ENCODE measurements at regions not wholly inside any gene's neighbourhood (a gene's known extent, or its start where the extent isn't known, plus 50 kb on each side); places are given as distances from the start of the nearest gene placed in this dataset.
"Not testable (repeated sequence)": the region's sequence is repeated elsewhere in the genome, so short reads cannot be mapped to it uniquely, and the experiment has no call there.

DNA sequence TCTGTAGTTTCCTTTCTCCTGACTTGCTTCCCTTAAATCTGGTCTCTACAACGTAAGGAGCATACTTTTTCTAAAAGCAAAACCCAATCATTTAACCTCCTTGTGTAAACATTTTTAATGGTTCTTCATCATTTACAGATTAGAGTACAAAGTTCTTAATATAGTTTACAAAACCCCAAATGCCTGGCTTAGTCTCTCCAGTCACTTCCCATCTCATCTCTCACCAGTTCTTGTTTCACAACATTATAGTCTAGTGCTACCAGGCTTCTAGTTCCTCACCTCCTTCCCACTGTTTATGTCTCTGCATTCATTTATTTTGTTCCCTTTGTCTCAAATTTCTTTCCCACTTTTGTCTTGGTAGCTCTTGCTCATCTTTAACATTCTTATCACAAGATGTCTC lies 168.4 kb downstream of the FASLG start:
- DNase-seq: no peak
- Histone ChIP-seq H3K4me3 (ENCODE audit: insufficient read depth, low read depth, low read length) (no peak overlapping the region), H3K27me3 (ENCODE audit: control insufficient read depth, insufficient read depth, low read length) (no peaks in the 10 kb centered on the region), H3K36me3 (replicated peaks; ENCODE audit: control insufficient read depth, insufficient read depth, low read length) (no peaks in the 10 kb centered on the region)

DNA sequence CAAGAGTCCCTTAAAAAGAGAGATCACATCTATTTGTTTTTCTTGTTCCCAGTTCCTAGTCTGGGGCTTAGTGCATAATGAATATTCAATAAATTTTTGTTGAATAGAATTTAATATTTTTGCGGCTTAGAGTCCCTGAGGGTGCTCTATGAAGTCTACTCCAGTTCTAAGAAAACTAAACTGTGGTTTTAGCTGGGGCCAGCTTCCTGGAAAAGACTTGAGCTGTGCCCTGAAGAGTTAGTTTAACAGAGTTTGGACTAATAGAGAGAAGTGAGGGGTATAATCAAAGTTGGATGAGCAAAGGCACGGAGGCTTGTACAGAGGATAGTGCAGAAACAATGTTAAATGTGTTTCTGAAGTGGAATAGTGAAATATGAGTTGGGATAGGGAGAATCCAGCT lies 168.9 kb downstream of the FASLG start:
- H3K27me3 ChIP-seq (ENCODE audit: control insufficient read depth, insufficient read depth, low read length): no peaks in the 10 kb centered on the region
- H3K36me3 ChIP-seq (replicated peaks; ENCODE audit: control insufficient read depth, insufficient read depth, low read length): no peaks in the 10 kb centered on the region
- DNase-seq: no peak
- H3K4me3 ChIP-seq (ENCODE audit: insufficient read depth, low read depth, low read length): no peak overlapping the region

DNA sequence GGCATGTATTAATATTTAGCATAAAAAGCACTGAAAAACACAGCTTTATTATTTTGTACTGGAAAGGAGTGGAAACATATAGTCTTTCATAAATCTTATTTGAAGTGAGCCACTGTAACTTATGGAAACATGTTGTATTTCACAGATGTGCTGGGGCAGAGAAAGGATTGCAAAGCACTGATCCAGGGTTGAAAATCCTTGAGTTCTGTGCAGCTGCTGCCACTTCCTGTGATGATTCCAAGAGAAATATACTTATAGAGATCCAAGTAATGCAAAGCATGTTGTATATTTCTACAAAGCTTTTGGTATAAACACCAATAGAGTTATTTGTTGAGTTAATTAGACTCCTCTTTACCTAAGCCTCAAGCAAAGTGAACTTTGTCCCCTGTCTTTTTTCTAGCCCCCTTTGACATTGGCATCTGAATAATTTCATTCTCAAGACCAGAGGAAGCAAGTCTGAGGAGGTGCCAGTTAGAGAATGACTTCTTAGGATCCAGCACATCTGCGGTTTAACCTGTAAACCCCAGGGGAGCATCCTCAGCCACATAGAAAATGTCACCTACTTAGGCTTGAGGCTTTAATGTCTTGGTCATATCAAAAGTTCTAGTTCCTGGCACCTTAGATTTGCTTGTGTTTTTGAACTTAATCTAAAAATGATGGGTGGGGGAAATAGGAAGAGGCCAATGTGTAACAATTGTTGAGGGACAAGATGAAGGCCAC lies 173.3 kb downstream of the FASLG start:
- no peaks in the 10 kb centered on the region for H3K27me3 ChIP-seq (ENCODE audit: control insufficient read depth, insufficient read depth, low read length)
- no peak for DNase-seq
- H3K36me3 ChIP-seq (replicated peaks; ENCODE audit: control insufficient read depth, insufficient read depth, low read length): no peaks in the 10 kb centered on the region
- H3K4me3 ChIP-seq (ENCODE audit: insufficient read depth, low read depth, low read length): no peak overlapping the region

DNA sequence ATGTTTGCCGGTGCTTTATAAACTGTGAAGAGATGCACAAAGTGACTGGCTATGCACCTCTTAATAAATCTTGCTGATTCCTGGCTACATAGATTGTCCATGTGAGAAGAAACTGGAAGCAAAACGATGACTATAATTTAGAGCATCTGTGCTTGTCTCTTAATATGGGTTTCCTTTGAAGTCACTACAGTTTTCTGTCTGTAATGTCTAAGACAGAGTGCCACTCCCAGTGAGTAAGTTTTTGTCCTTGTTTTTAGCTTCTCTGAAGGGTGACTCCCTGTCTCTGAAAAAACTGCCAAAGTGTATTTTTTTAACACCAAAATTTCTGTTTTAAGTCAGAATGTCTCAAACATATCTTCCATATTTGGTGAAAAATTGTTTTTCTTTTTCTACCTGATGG lies 175.1 kb downstream of the FASLG start:
- no peak for DNase-seq
- Histone ChIP-seq H3K27me3 (ENCODE audit: control insufficient read depth, insufficient read depth, low read length) (no peaks in the 10 kb centered on the region), H3K4me3 (ENCODE audit: insufficient read depth, low read depth, low read length) (no peak overlapping the region)

DNA sequence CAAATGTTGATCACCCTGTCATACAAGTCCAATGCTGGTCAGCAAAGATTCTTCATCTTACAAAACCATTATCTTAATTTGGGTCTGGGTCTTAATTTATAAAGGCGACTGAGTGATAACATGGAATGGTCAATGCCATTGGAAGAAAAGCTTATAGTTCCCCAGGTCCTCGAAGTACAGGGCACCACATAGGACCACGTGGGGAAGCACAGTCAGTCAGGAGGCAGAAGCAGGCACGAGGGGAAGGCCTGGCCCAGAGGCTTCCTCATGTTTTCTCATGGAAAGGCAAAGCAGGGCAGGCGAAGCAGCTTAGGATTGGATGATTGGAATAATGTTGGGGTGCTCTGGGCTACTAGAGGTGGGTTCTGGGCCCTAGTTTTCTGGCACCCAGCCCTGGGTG lies 175.7 kb downstream of the FASLG start:
- Histone ChIP-seq H3K27me3 (ENCODE audit: control insufficient read depth, insufficient read depth, low read length) (no peaks in the 10 kb centered on the region), H3K4me3 (ENCODE audit: insufficient read depth, low read depth, low read length) (no peak overlapping the region), H3K36me3 (replicated peaks; ENCODE audit: control insufficient read depth, insufficient read depth, low read length) (no peaks in the 10 kb centered on the region)
- DNase-seq: no peak

More for the DNA sequence above, 175.1 kb downstream of the FASLG start:
- no peaks in the 10 kb centered on the region for H3K36me3 ChIP-seq (replicated peaks; ENCODE audit: control insufficient read depth, insufficient read depth, low read length)

DNA sequence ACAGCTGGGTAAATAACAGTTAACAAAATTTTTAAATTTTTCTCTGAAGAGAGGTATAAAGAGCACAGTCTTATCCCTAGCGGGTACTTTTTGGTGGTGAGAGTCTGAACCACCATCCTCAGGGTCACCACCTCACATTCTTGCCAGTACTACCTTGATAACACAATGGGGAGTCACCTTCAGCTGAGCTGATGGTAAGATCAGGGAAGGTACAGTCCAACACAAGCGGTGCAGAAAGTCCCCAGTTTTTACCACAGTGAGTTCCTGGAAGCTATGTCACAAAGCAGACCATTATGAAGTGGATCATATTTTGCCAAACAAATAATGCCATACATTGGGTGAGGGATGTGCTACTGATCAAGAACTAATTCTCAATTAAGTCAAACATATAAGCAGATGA lies 176.9 kb downstream of the FASLG start:
- no peaks in the 10 kb centered on the region for H3K27me3 ChIP-seq (ENCODE audit: control insufficient read depth, insufficient read depth, low read length)
- H3K4me3 ChIP-seq (ENCODE audit: insufficient read depth, low read depth, low read length): no peak overlapping the region

DNA sequence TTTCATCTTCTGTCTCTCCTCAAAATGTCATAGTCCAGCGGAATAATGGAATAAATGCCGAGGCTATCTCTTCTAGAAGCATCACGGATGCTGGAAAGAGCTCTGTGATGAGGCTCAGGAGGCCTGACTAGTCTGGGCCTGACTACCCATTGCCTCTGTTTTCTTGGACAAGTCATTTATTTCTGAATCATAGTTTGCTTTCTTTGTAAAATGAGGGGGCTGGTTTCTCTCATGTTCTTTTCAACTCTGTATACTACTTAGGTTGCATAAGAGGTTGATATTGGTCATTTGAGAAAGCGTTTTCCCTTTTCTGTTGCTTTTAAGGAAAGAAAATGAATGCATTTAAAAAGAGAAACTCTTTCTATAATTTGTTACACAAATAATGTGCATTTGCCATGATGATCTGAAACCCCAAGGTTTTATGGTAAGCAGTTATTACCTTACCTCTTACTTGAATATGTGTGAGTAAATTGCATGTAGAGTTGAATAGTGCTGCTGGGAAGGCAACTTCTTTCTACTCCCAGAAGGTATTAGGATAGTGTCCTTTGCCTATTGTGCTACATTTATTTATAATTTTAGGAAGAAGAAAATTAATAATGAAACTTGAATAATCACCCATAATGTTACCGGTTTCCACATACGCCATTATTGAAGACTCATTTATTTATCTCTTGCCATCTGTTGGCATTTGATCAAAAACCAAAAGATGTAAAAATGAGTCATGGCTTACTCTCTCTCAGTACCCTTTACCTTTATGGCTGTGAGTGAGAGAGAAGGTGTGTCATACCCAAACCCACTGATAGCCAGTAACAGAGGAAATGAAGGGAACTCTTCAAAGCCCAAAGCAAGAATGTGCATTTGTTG lies 179.1 kb downstream of the FASLG start:
- Histone ChIP-seq H3K4me3 (ENCODE audit: insufficient read depth, low read depth, low read length) (no peak overlapping the region), H3K36me3 (replicated peaks; ENCODE audit: control insufficient read depth, insufficient read depth, low read length) (no peaks in the 10 kb centered on the region)
- DNase-seq: no peak

More for the DNA sequence above, 176.9 kb downstream of the FASLG start:
- no peaks in the 10 kb centered on the region for H3K36me3 ChIP-seq (replicated peaks; ENCODE audit: control insufficient read depth, insufficient read depth, low read length)
- DNase-seq: no peak

DNA sequence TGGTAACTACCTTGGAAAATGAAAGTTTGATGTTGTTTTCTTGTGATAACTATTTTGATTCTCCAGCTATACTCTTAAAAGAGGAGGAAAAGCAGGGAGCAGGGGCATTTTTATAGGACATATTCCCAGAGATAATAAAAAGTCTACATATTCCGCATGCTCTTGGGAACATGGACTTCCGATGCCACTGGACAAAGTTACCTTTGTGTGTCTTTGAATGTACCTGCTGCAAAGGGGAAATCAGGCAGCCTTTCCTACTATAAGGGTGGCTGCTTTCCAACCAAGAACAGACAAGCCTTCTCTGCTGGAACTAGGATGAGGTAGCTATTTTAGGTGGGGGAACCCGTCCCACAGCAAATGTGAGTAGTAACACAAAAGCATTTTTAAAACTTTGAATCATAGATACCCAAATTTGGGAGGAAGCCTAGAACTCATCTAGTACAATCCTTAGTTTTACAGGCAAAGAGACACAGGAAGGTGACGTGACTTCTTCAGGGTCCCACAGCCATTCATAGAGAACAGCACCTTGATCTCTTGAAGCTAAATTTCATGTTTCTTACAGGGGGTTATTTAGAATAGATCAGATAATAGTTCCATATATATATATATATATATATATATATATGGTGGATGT lies 179.9 kb downstream of the FASLG start:
- Histone ChIP-seq H3K36me3 (replicated peaks; ENCODE audit: control insufficient read depth, insufficient read depth, low read length) (no peaks in the 10 kb centered on the region), H3K4me3 (ENCODE audit: insufficient read depth, low read depth, low read length) (no peak overlapping the region), H3K27me3 (ENCODE audit: control insufficient read depth, insufficient read depth, low read length) (no peaks in the 10 kb centered on the region)
- no peak for DNase-seq

More for the DNA sequence above, 179.1 kb downstream of the FASLG start:
- H3K27me3 ChIP-seq (ENCODE audit: control insufficient read depth, insufficient read depth, low read length): no peaks in the 10 kb centered on the region

DNA sequence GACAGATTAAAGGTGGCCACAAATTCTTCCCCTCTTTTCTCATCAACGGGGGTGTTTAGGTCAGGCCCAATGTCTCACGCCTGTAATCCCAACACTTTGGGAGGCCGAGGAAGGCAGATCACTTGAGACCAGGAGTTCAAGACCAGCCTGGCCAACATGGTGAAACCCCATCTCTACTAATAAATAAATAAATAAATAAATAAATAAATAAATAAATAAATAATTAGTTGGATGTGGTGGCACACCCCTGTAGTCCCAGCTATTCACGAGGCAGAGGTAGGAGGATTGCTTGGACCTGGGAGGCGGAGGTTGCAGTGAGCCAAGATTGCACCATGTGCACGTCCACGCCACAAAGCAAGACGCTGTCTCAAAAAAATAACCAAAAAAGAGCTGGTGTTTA lies 180.7 kb downstream of the FASLG start:
- H3K27me3 ChIP-seq (ENCODE audit: control insufficient read depth, insufficient read depth, low read length); H3K4me3 ChIP-seq (ENCODE audit: insufficient read depth, low read depth, low read length); DNase-seq; H3K36me3 ChIP-seq (replicated peaks; ENCODE audit: control insufficient read depth, insufficient read depth, low read length): not testable (repeated sequence)

DNA sequence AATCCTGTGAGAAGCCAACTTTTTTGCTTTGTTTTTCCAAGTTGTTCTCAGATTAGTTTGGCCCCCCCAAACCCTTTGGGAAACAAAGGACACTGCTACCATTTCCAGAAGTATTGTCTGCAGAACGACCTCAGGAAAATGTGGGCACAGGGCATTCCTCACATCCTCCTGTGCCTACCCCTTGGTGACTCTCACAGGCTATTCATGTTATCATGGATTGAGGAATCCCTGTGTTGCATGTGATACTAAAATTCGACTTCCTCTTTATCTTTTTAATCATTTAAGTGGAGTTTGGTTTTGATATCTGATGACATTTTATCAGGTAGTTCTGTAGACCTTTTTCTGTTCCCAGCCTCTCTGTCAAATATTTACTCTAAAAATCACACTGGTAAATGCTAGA lies 184.5 kb downstream of the FASLG start:
- no peak for DNase-seq
- Histone ChIP-seq H3K27me3 (ENCODE audit: control insufficient read depth, insufficient read depth, low read length) (no peaks in the 10 kb centered on the region), H3K36me3 (replicated peaks; ENCODE audit: control insufficient read depth, insufficient read depth, low read length) (no peaks in the 10 kb centered on the region), H3K4me3 (ENCODE audit: insufficient read depth, low read depth, low read length) (no peak overlapping the region)

DNA sequence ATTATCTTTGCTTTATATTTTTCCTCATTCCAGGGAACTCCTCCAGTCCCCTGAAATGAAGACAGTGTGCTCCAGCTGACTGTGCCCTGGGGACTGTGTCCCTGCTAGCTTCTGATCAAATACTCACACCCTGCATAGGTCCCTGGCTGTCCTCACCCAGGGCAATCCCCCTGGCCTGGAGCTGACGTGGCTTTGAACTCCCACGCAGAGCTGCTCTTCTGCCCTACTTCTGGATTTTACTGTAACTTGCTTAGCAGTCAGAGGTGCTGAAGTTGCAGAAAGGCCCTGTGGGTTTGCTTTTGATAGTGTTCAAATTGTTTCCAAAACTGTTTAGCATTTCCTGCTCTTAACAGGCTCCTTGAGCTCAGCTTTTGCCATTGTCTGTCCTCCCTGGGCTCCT lies 186.5 kb downstream of the FASLG start:
- Histone ChIP-seq H3K36me3 (replicated peaks; ENCODE audit: control insufficient read depth, insufficient read depth, low read length) (no peaks in the 10 kb centered on the region), H3K4me3 (ENCODE audit: insufficient read depth, low read depth, low read length) (no peak overlapping the region), H3K27me3 (ENCODE audit: control insufficient read depth, insufficient read depth, low read length) (no peaks in the 10 kb centered on the region)
- no peak for DNase-seq

DNA sequence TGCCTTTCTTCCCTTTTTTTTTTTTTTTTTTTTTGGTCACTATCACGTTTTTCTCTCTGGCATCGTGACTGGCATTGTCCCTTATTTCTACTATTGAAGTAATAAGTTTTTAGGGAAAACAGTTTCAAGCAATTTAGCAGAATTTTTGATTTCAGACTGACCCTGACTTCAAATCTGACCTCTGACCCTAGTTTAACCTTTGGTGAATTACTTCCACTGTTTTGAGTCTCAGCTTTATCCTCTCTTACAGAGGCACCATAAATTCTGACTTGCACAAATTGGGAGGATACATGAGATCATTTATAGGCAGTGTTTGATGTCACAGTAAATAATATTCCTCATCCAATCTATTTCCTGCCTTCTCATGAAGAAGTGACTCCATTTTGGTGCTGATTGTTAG lies 187.0 kb downstream of the FASLG start:
- no peak for DNase-seq
- Histone ChIP-seq H3K36me3 (replicated peaks; ENCODE audit: control insufficient read depth, insufficient read depth, low read length) (no peaks in the 10 kb centered on the region), H3K4me3 (ENCODE audit: insufficient read depth, low read depth, low read length) (no peak overlapping the region), H3K27me3 (ENCODE audit: control insufficient read depth, insufficient read depth, low read length) (no peaks in the 10 kb centered on the region)

DNA sequence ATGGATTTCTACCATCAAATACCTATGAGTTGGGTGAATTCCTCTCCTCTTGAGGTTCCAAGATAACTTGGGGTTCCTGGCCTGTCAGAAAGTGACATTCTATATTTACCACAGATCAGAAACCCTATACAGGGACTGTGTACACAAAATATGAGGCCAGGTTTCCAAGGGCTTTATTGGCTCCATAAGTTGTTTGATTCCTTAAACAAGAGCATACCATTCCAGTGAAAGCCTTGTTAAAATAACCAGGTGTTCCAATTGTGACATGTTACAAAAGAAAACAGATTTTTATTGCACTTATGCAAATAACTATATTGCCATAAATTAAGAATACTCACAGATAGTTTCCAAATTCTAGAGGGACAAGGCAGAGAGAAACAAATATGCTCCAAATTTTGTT lies 188.9 kb downstream of the FASLG start:
- not testable (repeated sequence) for DNase-seq; H3K4me3 ChIP-seq (ENCODE audit: insufficient read depth, low read depth, low read length); H3K36me3 ChIP-seq (replicated peaks; ENCODE audit: control insufficient read depth, insufficient read depth, low read length); H3K27me3 ChIP-seq (ENCODE audit: control insufficient read depth, insufficient read depth, low read length)

DNA sequence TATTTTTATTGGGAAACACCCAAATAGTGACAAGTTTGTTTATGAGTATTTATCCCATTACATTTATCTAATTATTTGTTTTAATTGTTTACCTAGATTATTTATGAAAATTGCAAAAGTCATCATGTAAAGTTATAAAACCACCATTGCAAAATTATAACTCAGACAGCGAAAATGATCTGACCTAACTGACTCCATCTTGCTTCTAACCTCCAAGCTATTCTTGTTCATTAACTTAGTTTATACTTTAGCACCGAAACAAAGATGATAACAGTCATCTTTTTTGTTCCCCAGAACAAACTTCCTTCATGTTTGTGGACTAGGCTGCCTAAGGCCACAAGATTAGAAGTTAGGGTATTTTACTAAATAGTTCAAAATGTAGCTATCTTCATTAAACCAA lies 190.8 kb downstream of the FASLG start:
- no peaks in the 10 kb centered on the region for H3K36me3 ChIP-seq (replicated peaks; ENCODE audit: control insufficient read depth, insufficient read depth, low read length)
- no peak for DNase-seq
- H3K4me3 ChIP-seq (ENCODE audit: insufficient read depth, low read depth, low read length): no peak overlapping the region
- no peaks in the 10 kb centered on the region for H3K27me3 ChIP-seq (ENCODE audit: control insufficient read depth, insufficient read depth, low read length)

DNA sequence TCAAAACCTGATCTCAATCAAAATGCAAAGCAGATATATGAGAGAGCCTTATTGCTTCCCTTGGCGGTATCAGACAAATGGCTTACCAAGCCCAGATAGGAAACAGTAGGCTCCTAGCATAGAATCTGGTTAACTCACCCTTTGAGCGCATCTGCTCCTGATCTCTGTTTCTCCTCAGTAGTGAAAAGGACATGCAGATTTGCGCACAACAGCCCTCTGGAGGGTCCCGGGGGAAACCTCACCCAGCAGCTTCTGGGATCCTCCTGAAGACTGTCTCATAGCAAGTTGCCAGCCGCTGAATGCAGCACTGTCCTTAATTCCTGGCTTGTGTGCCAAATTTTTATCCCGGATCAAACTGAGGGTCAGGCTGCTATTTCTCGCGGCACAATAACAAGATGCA lies 192.2 kb downstream of the FASLG start:
- no peak overlapping the region for H3K4me3 ChIP-seq (ENCODE audit: insufficient read depth, low read depth, low read length)
- H3K36me3 ChIP-seq (replicated peaks; ENCODE audit: control insufficient read depth, insufficient read depth, low read length): no peaks in the 10 kb centered on the region
- DNase-seq: peak; percentile 13
- no peaks in the 10 kb centered on the region for H3K27me3 ChIP-seq (ENCODE audit: control insufficient read depth, insufficient read depth, low read length)
